DOHH2 (cell line): ENCODE measurements at regions not wholly inside any gene's neighbourhood (a gene's known extent, or its start where the extent isn't known, plus 50 kb on each side); places are given as distances from the start of the nearest gene placed in this dataset.

Experiments
- CTCF ChIP-seq: fragments of 200-600 bp; sonication (generic); IDR thresholded peaks from one replicate; pipeline ENCODE4 v1.5.1; 2014; ENCODE audit warnings: antibody characterized with exemption, mild to moderate bottlenecking, low read depth, low read length; ENCODE audit not compliant: poor library complexity, severe bottlenecking
- EZH2phosphoT487 ChIP-seq: fragments of 200-600 bp; sonication (generic); IDR thresholded peaks from 2 replicates; pipeline ENCODE4 v1.6.1; 2017; ENCODE audit warnings: borderline replicate concordance, mild to moderate bottlenecking, antibody characterized with exemption, low read length, moderate library complexity, mixed read lengths

- no peak for TF ChIP-seq CTCF
- no peak for TF ChIP-seq EZH2phosphoT487
Measured at GRCh38 chr7:47689558-47689957, 107.6 kb upstream of the TNS3 start.
